HL-60 (cell line): ENCODE measurements at regions not wholly inside any gene's neighbourhood (a gene's known extent, or its start where the extent isn't known, plus 50 kb on each side); places are given as distances from the start of the nearest gene placed in this dataset.

Source experiments
- DNase-seq, 2 experiments: peaks; one replicate each; pipeline ENCODE4 v3.0.0-alpha.2; 2010 to 2020; ENCODE audit warnings: low read depth in 1 of 2, low spot score in 1 of 2
- H3K27ac ChIP-seq: fragments of 250-450 bp; sonication (Bioruptor Pico); replicated peaks from 2 replicates; pipeline ENCODE4 v1.5.1; 2020; ENCODE audit warnings: mild to moderate bottlenecking, moderate library complexity
- H3K27me3 ChIP-seq: fragments of 250-450 bp; sonication (Bioruptor Pico); 2 replicates; pipeline ENCODE4 v1.5.1; 2021; ENCODE audit warnings: mild to moderate bottlenecking, moderate library complexity; ENCODE audit not compliant: insufficient read depth, poor library complexity, severe bottlenecking
- H3K4me3 ChIP-seq: replicated peaks from 2 replicates; pipeline ENCODE4 v1.5.1; 2011; ENCODE audit warnings: mild to moderate bottlenecking, control low read depth, low read length; ENCODE audit not compliant: insufficient read depth
- GABPA ChIP-seq: IDR thresholded peaks from 2 replicates; pipeline ENCODE4 v1.6.1; 2012; ENCODE audit warnings: low read depth
- POLR2AphosphoS5 ChIP-seq: IDR thresholded peaks from 2 replicates; pipeline ENCODE4 v1.6.1; 2012; ENCODE audit warnings: low read depth
- SPI1 ChIP-seq: IDR thresholded peaks from 2 replicates; pipeline ENCODE4 v1.6.1; 2012; ENCODE audit warnings: low read depth, mild to moderate bottlenecking, borderline replicate concordance
- TF ChIP-seq, protein P1 (sequence below): IDR thresholded peaks from one replicate; pipeline ENCODE4 v1.5.1; 2011; ENCODE audit warnings: low read length, control low read depth, inconsistent platforms; ENCODE audit not compliant: insufficient read depth
- TF ChIP-seq, protein P2 (sequence below): IDR thresholded peaks from 2 replicates; pipeline ENCODE4 v1.6.1; 2012; ENCODE audit warnings: low read depth; ENCODE audit not compliant: insufficient replicate concordance

DNA sequence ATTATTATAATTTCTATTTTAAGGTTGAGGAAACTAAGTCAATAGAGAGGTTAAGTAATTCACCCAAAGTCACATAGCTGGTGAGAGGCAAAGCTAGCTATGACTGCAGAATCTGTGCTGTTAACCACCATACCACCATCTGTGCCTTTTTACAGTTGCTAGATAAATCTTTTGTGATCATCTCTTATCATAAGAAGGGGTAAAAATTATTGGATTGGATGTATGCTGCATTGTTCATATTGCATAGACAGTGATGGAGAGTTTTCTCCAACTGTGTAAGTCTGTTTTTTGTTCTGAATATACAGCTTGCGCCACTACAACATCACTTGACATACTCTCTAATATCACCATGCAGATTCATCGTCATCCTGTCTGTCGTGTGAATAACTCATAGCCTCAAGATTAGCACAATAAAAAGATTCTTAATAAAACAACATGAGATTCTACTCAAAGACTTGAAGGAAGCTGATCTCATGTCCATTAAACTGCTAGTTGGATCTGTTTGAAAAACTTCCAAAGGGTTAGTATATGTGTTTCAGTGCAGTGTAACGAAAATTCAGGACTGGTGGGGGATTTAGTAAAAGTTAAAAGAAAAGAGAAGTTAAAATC, 495.9 kb downstream of the SPRY1 start:
- Histone ChIP-seq H3K27me3 (no peaks in the 10 kb centered on the region), H3K27ac (no peak overlapping the region), H3K4me3 (no peak overlapping the region)
- DNase-seq, result no peak
- TF ChIP-seq, protein P1, sequence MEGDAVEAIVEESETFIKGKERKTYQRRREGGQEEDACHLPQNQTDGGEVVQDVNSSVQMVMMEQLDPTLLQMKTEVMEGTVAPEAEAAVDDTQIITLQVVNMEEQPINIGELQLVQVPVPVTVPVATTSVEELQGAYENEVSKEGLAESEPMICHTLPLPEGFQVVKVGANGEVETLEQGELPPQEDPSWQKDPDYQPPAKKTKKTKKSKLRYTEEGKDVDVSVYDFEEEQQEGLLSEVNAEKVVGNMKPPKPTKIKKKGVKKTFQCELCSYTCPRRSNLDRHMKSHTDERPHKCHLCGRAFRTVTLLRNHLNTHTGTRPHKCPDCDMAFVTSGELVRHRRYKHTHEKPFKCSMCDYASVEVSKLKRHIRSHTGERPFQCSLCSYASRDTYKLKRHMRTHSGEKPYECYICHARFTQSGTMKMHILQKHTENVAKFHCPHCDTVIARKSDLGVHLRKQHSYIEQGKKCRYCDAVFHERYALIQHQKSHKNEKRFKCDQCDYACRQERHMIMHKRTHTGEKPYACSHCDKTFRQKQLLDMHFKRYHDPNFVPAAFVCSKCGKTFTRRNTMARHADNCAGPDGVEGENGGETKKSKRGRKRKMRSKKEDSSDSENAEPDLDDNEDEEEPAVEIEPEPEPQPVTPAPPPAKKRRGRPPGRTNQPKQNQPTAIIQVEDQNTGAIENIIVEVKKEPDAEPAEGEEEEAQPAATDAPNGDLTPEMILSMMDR, result no peak
- no peak for TF ChIP-seq POLR2AphosphoS5
- no peak for TF ChIP-seq SPI1
- TF ChIP-seq, protein P2, sequence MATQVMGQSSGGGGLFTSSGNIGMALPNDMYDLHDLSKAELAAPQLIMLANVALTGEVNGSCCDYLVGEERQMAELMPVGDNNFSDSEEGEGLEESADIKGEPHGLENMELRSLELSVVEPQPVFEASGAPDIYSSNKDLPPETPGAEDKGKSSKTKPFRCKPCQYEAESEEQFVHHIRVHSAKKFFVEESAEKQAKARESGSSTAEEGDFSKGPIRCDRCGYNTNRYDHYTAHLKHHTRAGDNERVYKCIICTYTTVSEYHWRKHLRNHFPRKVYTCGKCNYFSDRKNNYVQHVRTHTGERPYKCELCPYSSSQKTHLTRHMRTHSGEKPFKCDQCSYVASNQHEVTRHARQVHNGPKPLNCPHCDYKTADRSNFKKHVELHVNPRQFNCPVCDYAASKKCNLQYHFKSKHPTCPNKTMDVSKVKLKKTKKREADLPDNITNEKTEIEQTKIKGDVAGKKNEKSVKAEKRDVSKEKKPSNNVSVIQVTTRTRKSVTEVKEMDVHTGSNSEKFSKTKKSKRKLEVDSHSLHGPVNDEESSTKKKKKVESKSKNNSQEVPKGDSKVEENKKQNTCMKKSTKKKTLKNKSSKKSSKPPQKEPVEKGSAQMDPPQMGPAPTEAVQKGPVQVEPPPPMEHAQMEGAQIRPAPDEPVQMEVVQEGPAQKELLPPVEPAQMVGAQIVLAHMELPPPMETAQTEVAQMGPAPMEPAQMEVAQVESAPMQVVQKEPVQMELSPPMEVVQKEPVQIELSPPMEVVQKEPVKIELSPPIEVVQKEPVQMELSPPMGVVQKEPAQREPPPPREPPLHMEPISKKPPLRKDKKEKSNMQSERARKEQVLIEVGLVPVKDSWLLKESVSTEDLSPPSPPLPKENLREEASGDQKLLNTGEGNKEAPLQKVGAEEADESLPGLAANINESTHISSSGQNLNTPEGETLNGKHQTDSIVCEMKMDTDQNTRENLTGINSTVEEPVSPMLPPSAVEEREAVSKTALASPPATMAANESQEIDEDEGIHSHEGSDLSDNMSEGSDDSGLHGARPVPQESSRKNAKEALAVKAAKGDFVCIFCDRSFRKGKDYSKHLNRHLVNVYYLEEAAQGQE, result no peak
- TF ChIP-seq GABPA, result no peak

DNA sequence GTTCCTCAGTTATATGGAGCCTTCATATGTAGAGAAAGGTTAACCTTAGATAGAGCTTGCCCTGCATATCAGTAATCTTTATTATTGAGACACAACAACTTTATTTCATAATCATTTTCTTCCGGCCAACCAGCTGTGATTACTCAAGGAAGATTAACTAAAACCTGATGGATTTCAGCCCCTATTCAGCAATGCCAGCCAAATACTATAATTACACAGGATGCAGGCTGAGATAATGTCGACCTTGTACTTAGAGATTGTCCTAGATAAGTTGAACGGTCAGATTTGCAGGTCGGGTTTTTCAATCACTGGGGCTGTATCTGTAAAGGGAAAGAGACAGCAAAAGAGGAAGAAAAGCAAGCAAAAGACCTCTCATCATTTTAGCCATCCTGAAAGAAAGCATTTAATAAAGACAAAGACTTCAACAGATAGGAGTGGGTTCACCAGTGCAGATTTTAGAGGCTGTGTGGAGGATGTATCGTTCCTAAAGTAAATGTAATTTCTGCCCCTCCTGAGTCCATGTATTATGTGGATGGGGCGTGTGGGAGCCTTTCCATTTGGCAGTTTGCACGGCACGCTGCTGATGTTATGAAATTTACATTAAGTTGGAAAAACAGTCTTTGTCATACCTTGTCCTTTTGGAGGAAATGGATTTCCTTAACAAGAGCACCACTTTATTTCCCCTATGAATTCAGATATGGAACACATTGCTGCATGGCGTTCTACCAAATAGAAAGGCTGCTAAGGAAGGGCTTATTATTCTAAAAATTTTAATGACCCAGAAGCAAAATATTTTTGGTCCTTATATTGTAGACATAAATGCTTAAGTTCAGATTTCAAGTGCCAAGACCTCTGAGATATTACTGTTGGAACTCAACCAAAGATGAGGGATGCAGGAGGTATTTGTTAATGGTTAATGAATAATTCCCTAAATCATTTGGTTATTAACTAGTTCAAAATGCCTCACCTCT, 496.7 kb downstream of the SPRY1 start:
- DNase-seq, result no peak
- TF ChIP-seq, protein P1, result no peak
- TF ChIP-seq POLR2AphosphoS5, result no peak
- TF ChIP-seq, protein P2, result no peak
- TF ChIP-seq GABPA, result no peak
- TF ChIP-seq SPI1, result no peak
- H3K27me3 ChIP-seq, result no peaks in the 10 kb centered on the region
- no peak overlapping the region for H3K4me3 ChIP-seq
- no peak overlapping the region for H3K27ac ChIP-seq

DNA sequence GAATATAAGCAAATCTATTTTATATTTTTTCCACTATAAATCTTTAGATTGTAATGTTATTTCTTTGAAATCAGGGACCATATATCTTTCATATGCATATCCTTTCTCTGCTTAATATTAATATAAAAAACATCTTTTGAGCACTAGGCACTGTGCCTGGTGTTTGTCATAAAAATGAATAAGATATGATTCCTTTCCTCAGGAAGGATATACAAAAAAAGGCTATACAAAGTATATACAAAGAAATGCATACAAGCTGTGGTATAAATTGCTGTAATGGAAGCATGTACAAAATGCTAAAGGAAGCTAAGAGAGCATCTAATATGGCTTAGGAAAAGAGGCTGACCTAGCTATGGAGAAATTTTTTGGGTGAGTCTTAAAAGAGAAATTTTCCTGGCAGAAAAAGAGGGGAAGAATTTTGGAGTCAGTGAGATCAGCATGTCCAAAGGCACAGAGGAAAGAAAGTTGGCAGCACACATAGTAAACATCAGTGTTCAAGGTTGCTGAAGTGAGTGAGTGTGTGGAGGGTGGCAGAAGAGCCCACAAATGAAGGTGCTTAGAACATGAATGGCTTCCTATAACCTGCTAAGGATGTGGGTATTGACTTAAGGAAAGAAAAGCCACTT, 500.0 kb downstream of the SPRY1 start:
- DNase-seq, result no peak
- Histone ChIP-seq H3K4me3 (no peak overlapping the region), H3K27me3 (no peaks in the 10 kb centered on the region), H3K27ac (no peak overlapping the region)
- TF ChIP-seq, protein P1, result no peak
- TF ChIP-seq SPI1 (no peak), GABPA (no peak), POLR2AphosphoS5 (no peak)
- TF ChIP-seq, protein P2, result no peak
